RWPE1 (cell line): ENCODE measurements at regions not wholly inside any gene's neighbourhood (a gene's known extent, or its start where the extent isn't known, plus 50 kb on each side); places are given as distances from the start of the nearest gene placed in this dataset.

ENCODE experiments used
- CTCF ChIA-PET: fragments of 350-600 bp; sonication (Branson Sonifier 250); formaldehyde crosslinking; extraction: SDS; loops from one replicate; lab custom pipeline; 2021; lab: Yijun Ruan, JAX
- POLR2A ChIA-PET: fragments of 400-600 bp; formaldehyde crosslinking; extraction: SDS; loops from one replicate; lab custom pipeline; 2020; ENCODE audit warnings: antibody characterized with exemption; ENCODE audit not compliant: low non-redundant PET; lab: Yijun Ruan, JAX
- DNase-seq: peaks from one replicate; pipeline ENCODE4 v3.0.0; 2012; ENCODE audit warnings: low spot score
- H3K27ac ChIP-seq: fragments of 450-650 bp; 2 replicates; pipeline ENCODE4 v1.5.1; 2017
- TF ChIP-seq, protein P1 (sequence below): fragments of 450-650 bp; conservative IDR thresholded peaks from 2 replicates; pipeline ENCODE4 v1.5.1; 2017; ENCODE audit warnings: low read depth, mild to moderate bottlenecking

DNA sequence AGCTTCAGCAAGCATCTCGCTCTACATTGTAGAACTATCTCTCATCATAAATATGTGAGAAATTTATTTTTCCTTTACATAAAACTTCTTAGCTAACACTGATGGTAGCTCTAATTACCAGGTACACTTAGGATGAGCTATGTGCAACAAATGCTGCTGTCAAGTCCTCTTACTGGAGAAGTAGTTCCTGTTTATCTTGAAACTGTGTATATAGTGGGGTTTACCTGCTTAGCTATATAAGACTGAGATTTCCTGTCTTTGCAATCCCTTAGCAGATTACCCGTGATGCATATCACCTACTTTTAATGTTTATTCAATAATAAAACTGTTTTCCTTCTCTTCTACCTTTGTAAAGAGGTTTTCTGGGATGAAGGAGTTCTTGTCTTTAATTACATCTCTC, 98.0 kb upstream of the USP15 start:
- TF ChIP-seq, protein P1, sequence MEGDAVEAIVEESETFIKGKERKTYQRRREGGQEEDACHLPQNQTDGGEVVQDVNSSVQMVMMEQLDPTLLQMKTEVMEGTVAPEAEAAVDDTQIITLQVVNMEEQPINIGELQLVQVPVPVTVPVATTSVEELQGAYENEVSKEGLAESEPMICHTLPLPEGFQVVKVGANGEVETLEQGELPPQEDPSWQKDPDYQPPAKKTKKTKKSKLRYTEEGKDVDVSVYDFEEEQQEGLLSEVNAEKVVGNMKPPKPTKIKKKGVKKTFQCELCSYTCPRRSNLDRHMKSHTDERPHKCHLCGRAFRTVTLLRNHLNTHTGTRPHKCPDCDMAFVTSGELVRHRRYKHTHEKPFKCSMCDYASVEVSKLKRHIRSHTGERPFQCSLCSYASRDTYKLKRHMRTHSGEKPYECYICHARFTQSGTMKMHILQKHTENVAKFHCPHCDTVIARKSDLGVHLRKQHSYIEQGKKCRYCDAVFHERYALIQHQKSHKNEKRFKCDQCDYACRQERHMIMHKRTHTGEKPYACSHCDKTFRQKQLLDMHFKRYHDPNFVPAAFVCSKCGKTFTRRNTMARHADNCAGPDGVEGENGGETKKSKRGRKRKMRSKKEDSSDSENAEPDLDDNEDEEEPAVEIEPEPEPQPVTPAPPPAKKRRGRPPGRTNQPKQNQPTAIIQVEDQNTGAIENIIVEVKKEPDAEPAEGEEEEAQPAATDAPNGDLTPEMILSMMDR: no peak
- POLR2A ChIA-PET: no interaction called here
- no peak for DNase-seq
- H3K27ac ChIP-seq: no peak overlapping the region
- CTCF ChIA-PET: no interaction called here

DNA sequence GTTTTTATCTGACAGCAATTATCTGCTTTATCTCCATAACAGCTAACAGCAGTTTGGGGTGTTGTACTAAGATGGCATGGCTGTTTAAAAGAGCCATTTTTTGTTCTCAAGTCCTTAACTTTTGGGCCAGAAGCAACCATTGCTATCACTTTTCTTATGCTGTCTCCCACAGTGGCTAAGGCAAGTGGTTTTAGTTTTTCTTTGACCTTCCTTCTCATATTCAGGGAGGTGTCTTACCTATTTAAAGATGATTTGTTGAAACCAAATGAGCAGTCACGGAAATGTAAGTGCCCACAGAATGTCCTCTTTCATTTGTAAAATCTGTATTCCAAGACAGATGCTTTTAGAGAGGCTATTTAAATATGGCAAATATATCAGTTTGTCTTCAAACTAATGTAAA, 96.8 kb upstream of the USP15 start:
- CTCF ChIA-PET: no interaction called here
- POLR2A ChIA-PET: no interaction called here
- TF ChIP-seq, protein P1: no peak
- no peak overlapping the region for H3K27ac ChIP-seq
- DNase-seq: no peak

DNA sequence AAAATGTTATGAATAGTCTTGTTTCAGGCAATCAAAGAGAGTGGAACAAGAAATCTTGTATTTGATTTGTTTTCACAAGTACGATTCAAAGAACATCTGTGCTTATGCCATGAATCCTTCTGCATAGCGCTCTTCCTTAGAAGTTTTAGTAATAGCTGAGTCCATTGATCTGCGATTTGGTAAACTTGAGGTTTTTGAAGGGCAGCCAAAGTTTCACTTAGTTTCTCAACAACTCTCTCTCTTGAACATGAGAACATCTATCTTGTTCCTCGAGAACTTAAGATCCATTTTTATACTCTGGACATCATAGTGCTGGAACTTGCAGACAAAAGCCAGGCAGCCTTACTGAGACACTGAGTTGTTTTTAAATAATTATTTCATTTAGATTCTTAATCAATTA, 96.2 kb upstream of the USP15 start:
- ChIA-PET POLR2A (no interaction called here), CTCF (no interaction called here)
- TF ChIP-seq, protein P1: no peak

DNA sequence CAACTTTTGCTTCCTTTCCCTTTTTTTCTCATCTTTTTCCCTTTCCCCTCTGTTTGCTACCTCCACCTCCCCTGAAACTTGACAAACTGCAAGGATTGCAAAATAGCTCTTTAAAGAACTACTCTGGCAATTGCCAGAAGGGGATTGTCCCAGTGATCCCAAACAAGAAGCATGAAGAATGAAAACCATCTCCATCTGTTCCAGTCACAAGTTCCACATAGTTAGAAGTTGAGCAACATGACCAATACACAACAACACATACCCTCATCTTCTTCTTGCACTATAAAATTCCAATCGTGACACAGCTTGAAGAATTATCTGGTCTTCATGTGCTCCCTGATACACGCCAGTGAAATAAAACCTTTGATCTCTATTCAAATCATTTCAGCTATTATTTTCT, 93.7 kb upstream of the USP15 start:
- no peak for DNase-seq
- TF ChIP-seq, protein P1: no peak
- CTCF ChIA-PET: interaction anchor here (0.5 to 0.6 kb wide), 2 partner anchors 45 to 1876 kb away, joined by 3 read pairs; no protein-coding TSS in a partner anchor
- POLR2A ChIA-PET: no interaction called here
- H3K27ac ChIP-seq: no peak overlapping the region

More for the DNA sequence above, 96.2 kb upstream of the USP15 start:
- H3K27ac ChIP-seq: no peak overlapping the region
- no peak for DNase-seq

DNA sequence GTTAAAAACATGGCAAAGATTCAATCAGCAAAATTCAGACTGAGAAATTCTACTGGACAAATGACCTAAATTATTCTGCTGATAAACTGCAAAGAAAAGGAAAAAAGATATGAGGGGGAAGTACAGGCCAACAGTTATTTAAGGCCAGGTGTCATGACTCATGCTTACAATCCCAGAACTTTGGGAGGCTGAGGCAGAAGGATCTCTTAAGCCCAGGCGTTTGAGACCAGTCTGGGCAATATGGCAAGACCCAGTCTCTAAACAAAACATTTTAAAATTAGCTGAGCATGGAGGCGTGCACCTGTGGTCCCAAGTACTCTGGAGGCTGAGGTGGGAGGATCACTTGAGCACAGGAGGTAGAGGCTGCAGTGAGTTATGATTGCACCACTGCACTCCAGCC, 91.8 kb upstream of the USP15 start:
- POLR2A ChIA-PET: no interaction called here
- TF ChIP-seq, protein P1: no peak
- CTCF ChIA-PET: interaction anchor here (0.6 kb wide), 1 partner anchor 28 kb away, joined by 3 read pairs; no protein-coding TSS in a partner anchor

DNA sequence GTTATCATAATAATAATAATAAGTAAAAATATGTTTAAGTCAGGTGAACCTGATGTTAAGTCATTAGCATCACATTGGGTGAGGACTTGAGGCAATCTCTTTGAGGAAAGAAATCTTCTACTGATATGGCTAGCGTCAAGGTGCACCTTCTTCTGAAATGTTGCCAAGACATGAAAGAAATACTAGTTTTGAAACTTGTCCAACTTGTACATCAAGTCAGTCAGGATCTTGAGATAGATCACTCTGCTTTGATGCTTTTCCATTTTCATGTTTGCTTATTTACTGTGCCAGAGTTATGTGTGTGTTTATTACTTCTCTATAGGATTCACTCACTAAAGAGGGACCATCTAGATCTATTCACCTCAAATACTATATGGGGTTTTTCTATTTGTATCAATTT, 90.0 kb upstream of the USP15 start:
- ChIA-PET CTCF (interaction anchor here (0.6 kb wide), 1 partner anchor 1990 kb away, joined by 3 read pairs; no protein-coding TSS in a partner anchor), POLR2A (no interaction called here)
- no peak for DNase-seq
- TF ChIP-seq, protein P1: no peak
- H3K27ac ChIP-seq: no peak overlapping the region

More for the DNA sequence above, 91.8 kb upstream of the USP15 start:
- DNase-seq: no peak
- H3K27ac ChIP-seq: no peak overlapping the region
